HCT116 (cell line): ENCODE measurements at regions not wholly inside any gene's neighbourhood (a gene's known extent, or its start where the extent isn't known, plus 50 kb on each side); places are given as distances from the start of the nearest gene placed in this dataset.

Source experiments
- ATAC-seq: fragments of 200-7000 bp; cut with Tn5 transposase; 2 replicates; pipeline ENCODE4 v1.9.1; 2020; ENCODE audit warnings: mild to moderate bottlenecking, moderate library complexity
- BruUV-seq: library from RNA; stranded (reverse); fragments of 400-500 nt; replicated peaks from 2 replicates; lab custom pipeline; 2021; lab: Mats Ljungman, UMichigan
- CTCF ChIA-PET: fragments of 300-600 bp; sonication (Branson Sonifier 250); formaldehyde crosslinking; loops from one replicate; lab custom pipeline; 2021; ENCODE audit warnings: antibody characterized with exemption; lab: Charles Lee
- POLR2A ChIA-PET: fragments of 300-600, 350-600 bp; sonication (Branson Sonifier 250); formaldehyde crosslinking; loops from one replicate; lab custom pipeline; 2021; ENCODE audit warnings: antibody characterized with exemption; lab: Charles Lee
- RAD21 ChIA-PET, 2 experiments: fragments of 300-600 bp; sonication (Branson Sonifier 250); formaldehyde crosslinking; loops; one replicate each; lab custom pipeline; 2023; ENCODE audit warnings: low total read pairs in 2 of 2; ENCODE audit not compliant: uncharacterized antibody in 2 of 2, unreplicated experiment in 2 of 2, low non-redundant PET in 1 of 2; lab: Charles Lee
- DNase-seq: peaks from one replicate; pipeline ENCODE4 v3.0.0-alpha.2; 2010; ENCODE audit warnings: low read depth, low spot score
- H2AFZ ChIP-seq: fragments of 200-600 bp; shearing (Covaris generic), sonication (generic); 2 replicates; pipeline ENCODE4 v1.6.1; 2017; ENCODE audit warnings: low read depth, mixed run types, mixed read lengths, antibody characterized with exemption, low read length; ENCODE audit not compliant: poor library complexity, severe bottlenecking
- H3K27ac ChIP-seq: 2 replicates; pipeline ENCODE4 v1.5.1; 2012; ENCODE audit warnings: low read depth, low read length
- H3K27me3 ChIP-seq: fragments of 200-600 bp; sonication (generic); 2 replicates; pipeline ENCODE4 v1.6.1; 2016; ENCODE audit warnings: mixed run types, low read length, mixed read lengths; ENCODE audit not compliant: insufficient read depth
- H3K36me3 ChIP-seq, 2 experiments: fragments of 200-500 bp in 1 of 2; fragments of 200-600 bp in 1 of 2; sonication (Bioruptor generic) in 1 of 2; sonication (generic) in 1 of 2; 2 replicates each; pipeline versions ENCODE4 v1.5.1 to v1.6.1; 2014 to 2016; ENCODE audit warnings: low read length in 2 of 2, inconsistent platforms in 1 of 2, mixed read lengths in 1 of 2, mixed run types in 1 of 2; ENCODE audit not compliant: insufficient read depth in 2 of 2, control insufficient read depth in 1 of 2
- H3K4me1 ChIP-seq, 2 experiments: fragments of 200-600 bp in 1 of 2; sonication (generic) in 1 of 2; 2 replicates each; pipeline versions ENCODE4 v1.5.1 to v1.6.1; 2012 to 2017; ENCODE audit warnings: low read length in 2 of 2, inconsistent platforms in 1 of 2, mild to moderate bottlenecking in 1 of 2, mixed read lengths in 1 of 2, mixed run types in 1 of 2, moderate library complexity in 1 of 2; ENCODE audit not compliant: insufficient read depth in 2 of 2, control insufficient read depth in 1 of 2
- H3K4me2 ChIP-seq: fragments of 200-600 bp; sonication (generic); 2 replicates; pipeline ENCODE4 v1.6.1; 2017; ENCODE audit warnings: mixed run types, low read length, mixed read lengths
- H3K4me3 ChIP-seq, 2 experiments: fragments of 200-600 bp in 1 of 2; sonication (generic) in 1 of 2; replicated peaks in 1 of 2; 2 replicates each; pipeline ENCODE4 v1.5.1; 2011 to 2016; ENCODE audit warnings: low read length in 2 of 2, control low read depth in 1 of 2, low read depth in 1 of 2, mild to moderate bottlenecking in 1 of 2, mixed read lengths in 1 of 2, mixed run types in 1 of 2
- H3K79me2 ChIP-seq: fragments of 200-600 bp; sonication (generic); 2 replicates; pipeline ENCODE4 v1.6.1; 2017; ENCODE audit warnings: mild to moderate bottlenecking, mixed run types, low read length, moderate library complexity, mixed read lengths; ENCODE audit not compliant: insufficient read depth
- H3K9ac ChIP-seq: fragments of 200-600 bp; sonication (generic); 2 replicates; pipeline ENCODE4 v1.6.1; 2016; ENCODE audit warnings: low read length, mixed read lengths
- H3K9me2 ChIP-seq: fragments of 200-600 bp; sonication (generic), shearing (Covaris generic); 2 replicates; pipeline ENCODE4 v1.6.1; 2017; ENCODE audit warnings: mixed run types, mild to moderate bottlenecking, moderate library complexity; ENCODE audit not compliant: insufficient read depth
- H3K9me3 ChIP-seq, 2 experiments: fragments of 200-500 bp in 1 of 2; fragments of 200-600 bp in 1 of 2; sonication (Bioruptor generic) in 1 of 2; sonication (generic) in 1 of 2; 2 replicates each; pipeline ENCODE4 v1.6.1; 2014 to 2017; ENCODE audit warnings: low read length in 2 of 2, mixed read lengths in 2 of 2, inconsistent platforms in 1 of 2, low read depth in 1 of 2, mild to moderate bottlenecking in 1 of 2, mixed run types in 1 of 2, moderate library complexity in 1 of 2; ENCODE audit not compliant: control insufficient read depth in 1 of 2, insufficient read depth in 1 of 2
- H4K20me1 ChIP-seq: fragments of 200-600 bp; sonication (generic), shearing (Covaris generic); 2 replicates; pipeline ENCODE4 v1.6.1; 2017; ENCODE audit warnings: mixed run types, mild to moderate bottlenecking, moderate library complexity; ENCODE audit not compliant: insufficient read depth
- CBX3 ChIP-seq: IDR thresholded peaks from 2 replicates; pipeline ENCODE4 v1.6.1; 2012; ENCODE audit warnings: low read depth
- EGR1 ChIP-seq: IDR thresholded peaks from 2 replicates; pipeline ENCODE4 v1.6.1; 2012; ENCODE audit warnings: low read depth
- ELF1 ChIP-seq: IDR thresholded peaks from 2 replicates; pipeline ENCODE4 v1.6.1; 2012; ENCODE audit warnings: low read depth, borderline replicate concordance
- EZH2 ChIP-seq: fragments of 200-600 bp; sonication (generic); IDR thresholded peaks from 2 replicates; pipeline ENCODE4 v1.6.1; 2017; ENCODE audit warnings: antibody characterized with exemption, mixed run types
- EZH2phosphoT487 ChIP-seq: fragments of 200-600 bp; IDR thresholded peaks from 2 replicates; pipeline ENCODE4 v1.6.1; 2018; ENCODE audit warnings: antibody characterized with exemption, borderline replicate concordance
- RAD21 ChIP-seq: IDR thresholded peaks from 2 replicates; pipeline ENCODE4 v1.6.1; 2012; ENCODE audit warnings: low read depth, mild to moderate bottlenecking
- TCF7L2 ChIP-seq: IDR thresholded peaks from 2 replicates; pipeline ENCODE4 v1.7.0; 2011; ENCODE audit warnings: borderline replicate concordance, inconsistent platforms; ENCODE audit not compliant: insufficient read depth, insufficient read length; ENCODE audit errors: extremely low read depth
- YY1 ChIP-seq: IDR thresholded peaks from 2 replicates; pipeline ENCODE4 v1.6.1; 2011; ENCODE audit warnings: low read length, low read depth, moderate library complexity, mild to moderate bottlenecking; ENCODE audit not compliant: insufficient replicate concordance; ENCODE audit errors: extremely low read depth
- intact Hi-C: fragments of 100-400 bp; cut with micrococcal nuclease; formaldehyde crosslinking; loops from 2 replicates; pipeline ENCODE4 v1.10.0; 2022
- TF ChIP-seq, protein P1 (sequence below): IDR thresholded peaks from 2 replicates; pipeline ENCODE4 v1.6.1; 2012; ENCODE audit warnings: low read depth
- TF ChIP-seq, protein P2 (sequence below), 3 experiments: fragments of 200-600 bp in 1 of 3; sonication (generic) in 1 of 3; IDR thresholded peaks in 2 of 3; conservative IDR thresholded peaks in 1 of 3; 2 replicates each; pipeline ENCODE4 v1.5.1; 2012 to 2017; ENCODE audit warnings: low read depth in 2 of 3, low read length in 2 of 3, antibody characterized with exemption in 1 of 3, borderline replicate concordance in 1 of 3, control low read depth in 1 of 3, mild to moderate bottlenecking in 1 of 3, mixed read lengths in 1 of 3, mixed run types in 1 of 3, moderate library complexity in 1 of 3; ENCODE audit not compliant: insufficient read depth in 1 of 3

DNA sequence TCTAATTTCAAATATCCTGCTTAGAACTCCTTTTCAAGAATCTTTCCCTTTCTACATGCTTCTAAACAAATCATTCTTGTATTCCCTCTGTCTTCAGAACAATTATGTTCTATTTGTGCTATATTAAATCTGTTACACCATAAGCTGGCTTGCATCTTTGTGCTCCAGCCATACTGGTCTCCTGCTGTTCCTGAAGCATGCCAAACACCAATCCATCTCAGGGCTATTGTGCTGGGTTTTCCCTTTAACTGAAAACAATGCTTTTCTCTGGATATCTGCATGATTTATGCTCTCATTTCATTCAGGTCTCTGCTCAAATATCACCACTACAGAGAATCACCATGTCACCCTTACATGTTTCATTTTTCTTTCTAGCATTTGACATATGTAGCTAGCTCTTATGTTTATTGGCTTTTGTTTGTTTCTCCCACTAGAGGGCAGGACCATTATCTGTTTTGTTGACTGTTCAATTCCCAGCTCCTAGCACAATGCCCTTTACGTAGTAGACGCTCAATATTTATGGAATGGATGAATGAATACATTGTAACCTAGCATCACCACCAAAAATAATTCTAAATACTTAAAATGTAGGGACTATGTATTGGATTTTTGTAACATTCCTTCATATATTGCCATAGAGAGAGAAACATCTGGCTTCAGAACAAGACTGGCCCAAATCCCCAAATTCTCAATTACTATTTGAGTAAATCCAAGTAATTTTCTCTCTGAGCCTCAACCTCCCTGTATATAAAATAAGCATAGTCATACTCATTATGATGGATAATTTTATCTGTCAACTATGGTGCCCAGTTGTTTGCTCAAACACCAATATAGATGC is 302.0 kb upstream of the SYT1 start:
- Histone ChIP-seq H3K4me3 (no peak overlapping the region), H3K79me2 (no peaks in the 10 kb centered on the region), H3K9me2 (no peaks in the 10 kb centered on the region), H3K4me2 (no peak overlapping the region), H3K9me3 (no peaks in the 10 kb centered on the region), H3K36me3 (no peaks in the 10 kb centered on the region), H3K27ac (no peak overlapping the region), H2AFZ (peak overlapping the region; percentile 32), H3K9ac (no peak overlapping the region), H3K27me3 (no peaks in the 10 kb centered on the region), H3K4me1 (no peaks in the 10 kb centered on the region), H4K20me1 (no peaks in the 10 kb centered on the region)
- POLR2A ChIA-PET: interaction anchor here (1.1 to 1.7 kb wide), 2 partner anchors 9 to 300 kb away, joined by 3 to 5 read pairs; no protein-coding TSS in a partner anchor
- intact Hi-C loops: loop anchor here (2.0 kb wide), 1 partner anchor 444 kb away; no protein-coding TSS in a partner anchor
- BruUV-seq: no TSS peak
- ATAC-seq (peak; percentile 82), DNase-seq (peak; percentile 37)
- RAD21 ChIA-PET: no interaction called here
- CTCF ChIA-PET: interaction anchor here (0.6 to 2.1 kb wide), 10 partner anchors 8 to 782 kb away, joined by 3 to 6 read pairs (median 6); no protein-coding TSS in a partner anchor
- TF ChIP-seq, protein P1, sequence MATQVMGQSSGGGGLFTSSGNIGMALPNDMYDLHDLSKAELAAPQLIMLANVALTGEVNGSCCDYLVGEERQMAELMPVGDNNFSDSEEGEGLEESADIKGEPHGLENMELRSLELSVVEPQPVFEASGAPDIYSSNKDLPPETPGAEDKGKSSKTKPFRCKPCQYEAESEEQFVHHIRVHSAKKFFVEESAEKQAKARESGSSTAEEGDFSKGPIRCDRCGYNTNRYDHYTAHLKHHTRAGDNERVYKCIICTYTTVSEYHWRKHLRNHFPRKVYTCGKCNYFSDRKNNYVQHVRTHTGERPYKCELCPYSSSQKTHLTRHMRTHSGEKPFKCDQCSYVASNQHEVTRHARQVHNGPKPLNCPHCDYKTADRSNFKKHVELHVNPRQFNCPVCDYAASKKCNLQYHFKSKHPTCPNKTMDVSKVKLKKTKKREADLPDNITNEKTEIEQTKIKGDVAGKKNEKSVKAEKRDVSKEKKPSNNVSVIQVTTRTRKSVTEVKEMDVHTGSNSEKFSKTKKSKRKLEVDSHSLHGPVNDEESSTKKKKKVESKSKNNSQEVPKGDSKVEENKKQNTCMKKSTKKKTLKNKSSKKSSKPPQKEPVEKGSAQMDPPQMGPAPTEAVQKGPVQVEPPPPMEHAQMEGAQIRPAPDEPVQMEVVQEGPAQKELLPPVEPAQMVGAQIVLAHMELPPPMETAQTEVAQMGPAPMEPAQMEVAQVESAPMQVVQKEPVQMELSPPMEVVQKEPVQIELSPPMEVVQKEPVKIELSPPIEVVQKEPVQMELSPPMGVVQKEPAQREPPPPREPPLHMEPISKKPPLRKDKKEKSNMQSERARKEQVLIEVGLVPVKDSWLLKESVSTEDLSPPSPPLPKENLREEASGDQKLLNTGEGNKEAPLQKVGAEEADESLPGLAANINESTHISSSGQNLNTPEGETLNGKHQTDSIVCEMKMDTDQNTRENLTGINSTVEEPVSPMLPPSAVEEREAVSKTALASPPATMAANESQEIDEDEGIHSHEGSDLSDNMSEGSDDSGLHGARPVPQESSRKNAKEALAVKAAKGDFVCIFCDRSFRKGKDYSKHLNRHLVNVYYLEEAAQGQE: no peak
- TF ChIP-seq EZH2: no peak
- no peak for TF ChIP-seq EZH2phosphoT487
- no peak for TF ChIP-seq CBX3
- TF ChIP-seq, protein P2, sequence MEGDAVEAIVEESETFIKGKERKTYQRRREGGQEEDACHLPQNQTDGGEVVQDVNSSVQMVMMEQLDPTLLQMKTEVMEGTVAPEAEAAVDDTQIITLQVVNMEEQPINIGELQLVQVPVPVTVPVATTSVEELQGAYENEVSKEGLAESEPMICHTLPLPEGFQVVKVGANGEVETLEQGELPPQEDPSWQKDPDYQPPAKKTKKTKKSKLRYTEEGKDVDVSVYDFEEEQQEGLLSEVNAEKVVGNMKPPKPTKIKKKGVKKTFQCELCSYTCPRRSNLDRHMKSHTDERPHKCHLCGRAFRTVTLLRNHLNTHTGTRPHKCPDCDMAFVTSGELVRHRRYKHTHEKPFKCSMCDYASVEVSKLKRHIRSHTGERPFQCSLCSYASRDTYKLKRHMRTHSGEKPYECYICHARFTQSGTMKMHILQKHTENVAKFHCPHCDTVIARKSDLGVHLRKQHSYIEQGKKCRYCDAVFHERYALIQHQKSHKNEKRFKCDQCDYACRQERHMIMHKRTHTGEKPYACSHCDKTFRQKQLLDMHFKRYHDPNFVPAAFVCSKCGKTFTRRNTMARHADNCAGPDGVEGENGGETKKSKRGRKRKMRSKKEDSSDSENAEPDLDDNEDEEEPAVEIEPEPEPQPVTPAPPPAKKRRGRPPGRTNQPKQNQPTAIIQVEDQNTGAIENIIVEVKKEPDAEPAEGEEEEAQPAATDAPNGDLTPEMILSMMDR (IDR thresholded peaks at IDR 0.05 in 2 of 3, conservative IDR thresholded peaks at IDR 0.05 in 1 of 3; ENCODE audit: borderline replicate concordance in 1 of 3, insufficient read depth in 1 of 3, low read depth in 2 of 3, low read length in 2 of 3): peak; percentile 34 to 68 (median 45); a peak in 5 of 6 replicates
- no peak for TF ChIP-seq EGR1
- no peak for TF ChIP-seq TCF7L2
- peak; percentile 74 for TF ChIP-seq RAD21
- no peak for TF ChIP-seq ELF1
- no peak for TF ChIP-seq YY1
